ENCODE measurements at regions not wholly inside any gene's neighbourhood (a gene's known extent, or its start where the extent isn't known, plus 50 kb on each side); places are given as distances from the start of the nearest gene placed in this dataset.

GRCh38 chr3:34131091-34131490, 332.7 kb downstream of the PDCD6IP start:
- H4K20me1 ChIP-seq (ENCODE audit: insufficient read depth) = no peaks in the 10 kb centered on the region
- no peak overlapping the region for H2AFZ ChIP-seq (ENCODE audit: low read depth)
- no peak overlapping the region for H3K4me3 ChIP-seq (IDR thresholded peaks at IDR 0.05; ENCODE audit: insufficient read depth, low read depth, low read length)
- no peaks in the 10 kb centered on the region for H3K36me3 ChIP-seq (ENCODE audit: insufficient read depth)
- no peak for TF ChIP-seq CTCF (conservative IDR thresholded peaks at IDR 0.05; ENCODE audit: low read depth, low read length)
- H3K4me1 ChIP-seq (ENCODE audit: low read depth, poor library complexity, severe bottlenecking) = no peaks in the 10 kb centered on the region
- no peaks in the 10 kb centered on the region for H3K27me3 ChIP-seq (ENCODE audit: insufficient read depth, low read depth)
- H3K4me2 ChIP-seq = no peak overlapping the region
- H3K9ac ChIP-seq = no peak overlapping the region
- H3K27ac ChIP-seq = no peak overlapping the region
- no peaks in the 10 kb centered on the region for H3K79me2 ChIP-seq (ENCODE audit: insufficient read depth, low read depth)

GRCh38 chr3:34132069-34132692, 333.8 kb downstream of the PDCD6IP start:
- Histone ChIP-seq H3K9ac (no peak overlapping the region), H3K79me2 (ENCODE audit: insufficient read depth, low read depth) (no peaks in the 10 kb centered on the region), H3K4me2 (no peak overlapping the region), H3K27me3 (ENCODE audit: insufficient read depth, low read depth) (no peaks in the 10 kb centered on the region), H2AFZ (ENCODE audit: low read depth) (no peak overlapping the region), H3K36me3 (ENCODE audit: insufficient read depth) (no peaks in the 10 kb centered on the region), H3K27ac (no peak overlapping the region), H3K4me3 (IDR thresholded peaks at IDR 0.05; ENCODE audit: insufficient read depth, low read depth, low read length) (no peak overlapping the region), H3K4me1 (ENCODE audit: low read depth, poor library complexity, severe bottlenecking) (no peaks in the 10 kb centered on the region), H4K20me1 (ENCODE audit: insufficient read depth) (no peaks in the 10 kb centered on the region)
- no peak for TF ChIP-seq CTCF (conservative IDR thresholded peaks at IDR 0.05; ENCODE audit: low read depth, low read length)

- H2AFZ ChIP-seq (ENCODE audit: low read depth) = no peak overlapping the region
- TF ChIP-seq CTCF (conservative IDR thresholded peaks at IDR 0.05; ENCODE audit: low read depth, low read length) = no peak
- H3K9ac ChIP-seq = no peak overlapping the region
- no peaks in the 10 kb centered on the region for H3K4me1 ChIP-seq (ENCODE audit: low read depth, poor library complexity, severe bottlenecking)
- no peaks in the 10 kb centered on the region for H3K36me3 ChIP-seq (ENCODE audit: insufficient read depth)
- H4K20me1 ChIP-seq (ENCODE audit: insufficient read depth) = no peaks in the 10 kb centered on the region
- no peak overlapping the region for H3K4me2 ChIP-seq
- H3K27ac ChIP-seq = no peak overlapping the region
- no peaks in the 10 kb centered on the region for H3K79me2 ChIP-seq (ENCODE audit: insufficient read depth, low read depth)
- no peaks in the 10 kb centered on the region for H3K27me3 ChIP-seq (ENCODE audit: insufficient read depth, low read depth)
- no peak overlapping the region for H3K4me3 ChIP-seq (IDR thresholded peaks at IDR 0.05; ENCODE audit: insufficient read depth, low read depth, low read length)
These were observed 341.1 kb downstream of the PDCD6IP start for GRCh38 chr3:34139566-34139965.

- H3K27ac ChIP-seq = no peak overlapping the region
- H4K20me1 ChIP-seq (ENCODE audit: insufficient read depth) = no peaks in the 10 kb centered on the region
- no peak for TF ChIP-seq CTCF (conservative IDR thresholded peaks at IDR 0.05; ENCODE audit: low read depth, low read length)
- H3K9ac ChIP-seq = no peak overlapping the region
- no peaks in the 10 kb centered on the region for H3K27me3 ChIP-seq (ENCODE audit: insufficient read depth, low read depth)
- H3K4me1 ChIP-seq (ENCODE audit: low read depth, poor library complexity, severe bottlenecking) = no peaks in the 10 kb centered on the region
- no peak overlapping the region for H3K4me3 ChIP-seq (IDR thresholded peaks at IDR 0.05; ENCODE audit: insufficient read depth, low read depth, low read length)
- no peak overlapping the region for H3K4me2 ChIP-seq
- H3K79me2 ChIP-seq (ENCODE audit: insufficient read depth, low read depth) = no peaks in the 10 kb centered on the region
- no peak overlapping the region for H2AFZ ChIP-seq (ENCODE audit: low read depth)
- no peaks in the 10 kb centered on the region for H3K36me3 ChIP-seq (ENCODE audit: insufficient read depth)
These were observed 342.2 kb downstream of the PDCD6IP start for GRCh38 chr3:34140616-34141015.

Data from KMS-11 (cell line).